A673 (cell line): ENCODE measurements at regions not wholly inside any gene's neighbourhood (a gene's known extent, or its start where the extent isn't known, plus 50 kb on each side); places are given as distances from the start of the nearest gene placed in this dataset.

Source experiments
- EZH2 ChIP-seq: fragments of 200-600 bp; sonication (generic); IDR thresholded peaks from 2 replicates; pipeline ENCODE4 v1.6.1; 2017; ENCODE audit warnings: borderline replicate concordance, low read depth, mild to moderate bottlenecking, mixed read lengths, antibody characterized with exemption, low read length; ENCODE audit not compliant: poor library complexity, severe bottlenecking
- TF ChIP-seq, protein P1 (sequence below): fragments of 300-800, 200-600 bp; sonication (generic); conservative IDR thresholded peaks from 2 replicates; pipeline ENCODE4 v1.5.1; 2017; ENCODE audit warnings: low read depth, mild to moderate bottlenecking, antibody characterized with exemption, low read length, moderate library complexity, mixed read lengths

GRCh38 chr15:34700891-34701427 is 53.8 kb downstream of the GJD2 start:
- TF ChIP-seq, protein P1, sequence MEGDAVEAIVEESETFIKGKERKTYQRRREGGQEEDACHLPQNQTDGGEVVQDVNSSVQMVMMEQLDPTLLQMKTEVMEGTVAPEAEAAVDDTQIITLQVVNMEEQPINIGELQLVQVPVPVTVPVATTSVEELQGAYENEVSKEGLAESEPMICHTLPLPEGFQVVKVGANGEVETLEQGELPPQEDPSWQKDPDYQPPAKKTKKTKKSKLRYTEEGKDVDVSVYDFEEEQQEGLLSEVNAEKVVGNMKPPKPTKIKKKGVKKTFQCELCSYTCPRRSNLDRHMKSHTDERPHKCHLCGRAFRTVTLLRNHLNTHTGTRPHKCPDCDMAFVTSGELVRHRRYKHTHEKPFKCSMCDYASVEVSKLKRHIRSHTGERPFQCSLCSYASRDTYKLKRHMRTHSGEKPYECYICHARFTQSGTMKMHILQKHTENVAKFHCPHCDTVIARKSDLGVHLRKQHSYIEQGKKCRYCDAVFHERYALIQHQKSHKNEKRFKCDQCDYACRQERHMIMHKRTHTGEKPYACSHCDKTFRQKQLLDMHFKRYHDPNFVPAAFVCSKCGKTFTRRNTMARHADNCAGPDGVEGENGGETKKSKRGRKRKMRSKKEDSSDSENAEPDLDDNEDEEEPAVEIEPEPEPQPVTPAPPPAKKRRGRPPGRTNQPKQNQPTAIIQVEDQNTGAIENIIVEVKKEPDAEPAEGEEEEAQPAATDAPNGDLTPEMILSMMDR = no peak
- TF ChIP-seq EZH2 = no peak
